GM04503 (cell line): ENCODE measurements at regions not wholly inside any gene's neighbourhood (a gene's known extent, or its start where the extent isn't known, plus 50 kb on each side); places are given as distances from the start of the nearest gene placed in this dataset.

ENCODE experiments used
- DNase-seq: peaks from one replicate; pipeline ENCODE4 v3.0.0-alpha.2; 2012; ENCODE audit warnings: low read depth

DNA sequence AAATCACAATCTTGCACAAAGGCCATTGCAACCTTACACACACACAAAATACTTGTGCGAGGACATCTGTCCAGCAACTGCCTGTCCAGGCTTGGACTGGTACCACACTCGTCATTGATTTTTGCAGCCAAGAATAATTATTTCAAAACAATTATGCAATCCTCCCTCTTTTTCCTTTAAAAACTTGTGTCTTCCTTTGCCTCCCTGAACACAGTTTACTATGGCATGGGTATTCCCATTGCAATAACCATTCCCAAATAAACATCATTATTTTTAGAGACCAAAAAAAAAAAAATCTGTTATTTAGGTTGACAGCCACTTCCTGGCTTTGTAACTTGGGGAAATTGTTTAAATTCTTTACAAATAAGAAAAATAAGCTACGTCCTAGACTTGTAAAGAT is 54.0 kb downstream of the C11orf91 start:
- DNase-seq = no peak

- DNase-seq = no peak
Measured at GRCh38 chr11:33646168-33646567, 54.5 kb downstream of the C11orf91 start.

DNA sequence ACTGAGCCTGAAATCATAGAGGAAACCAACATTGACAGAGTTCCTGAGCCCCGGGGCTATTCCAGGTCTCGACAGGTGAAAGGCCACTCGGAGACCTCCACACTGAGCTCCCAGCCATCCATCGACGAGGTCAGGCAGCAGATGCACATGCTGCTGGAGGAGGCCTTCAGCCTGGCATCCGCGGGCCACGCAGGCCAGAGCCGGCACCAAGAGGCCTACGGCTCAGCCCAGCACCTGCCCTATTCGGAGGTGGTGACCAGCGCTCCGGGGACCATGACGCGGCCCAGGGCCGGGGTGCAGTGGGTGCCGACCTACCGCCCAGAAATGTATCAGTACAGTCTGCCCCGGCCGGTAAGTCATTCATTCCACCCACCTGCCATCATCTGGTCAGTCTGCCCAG is 54.9 kb downstream of the C11orf91 start:
- no peak for DNase-seq

DNA sequence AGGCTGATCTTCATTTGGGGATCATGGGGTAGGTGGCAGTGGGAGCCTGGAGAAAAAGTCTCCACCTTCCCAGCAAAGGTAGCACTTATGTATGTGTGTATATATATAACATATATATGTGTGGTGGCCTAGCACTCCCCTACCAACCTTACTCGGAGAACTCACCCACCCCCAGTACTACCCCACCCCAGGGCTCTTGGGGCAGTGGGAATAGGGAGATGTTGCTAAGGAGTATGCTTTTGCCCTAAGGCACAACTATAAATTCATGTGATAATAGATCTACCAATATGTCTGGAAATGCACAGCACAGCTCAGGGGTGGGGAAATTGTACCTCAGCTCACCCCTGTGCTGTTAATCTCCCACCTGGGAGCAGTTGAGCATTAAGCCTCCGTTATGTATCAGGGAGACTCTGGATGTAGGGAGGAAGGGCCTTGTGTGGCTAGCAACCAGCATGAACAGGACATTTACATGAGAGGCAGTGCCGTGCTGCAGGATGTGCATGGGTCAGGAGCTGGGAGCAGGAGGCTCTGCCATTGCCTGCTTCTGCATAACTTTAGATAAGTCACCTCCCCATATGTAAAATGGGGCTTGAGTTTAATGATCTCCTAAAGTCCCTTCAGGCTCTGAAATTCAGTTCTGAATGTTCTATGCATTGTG is 57.3 kb downstream of the C11orf91 start:
- DNase-seq = no peak

DNA sequence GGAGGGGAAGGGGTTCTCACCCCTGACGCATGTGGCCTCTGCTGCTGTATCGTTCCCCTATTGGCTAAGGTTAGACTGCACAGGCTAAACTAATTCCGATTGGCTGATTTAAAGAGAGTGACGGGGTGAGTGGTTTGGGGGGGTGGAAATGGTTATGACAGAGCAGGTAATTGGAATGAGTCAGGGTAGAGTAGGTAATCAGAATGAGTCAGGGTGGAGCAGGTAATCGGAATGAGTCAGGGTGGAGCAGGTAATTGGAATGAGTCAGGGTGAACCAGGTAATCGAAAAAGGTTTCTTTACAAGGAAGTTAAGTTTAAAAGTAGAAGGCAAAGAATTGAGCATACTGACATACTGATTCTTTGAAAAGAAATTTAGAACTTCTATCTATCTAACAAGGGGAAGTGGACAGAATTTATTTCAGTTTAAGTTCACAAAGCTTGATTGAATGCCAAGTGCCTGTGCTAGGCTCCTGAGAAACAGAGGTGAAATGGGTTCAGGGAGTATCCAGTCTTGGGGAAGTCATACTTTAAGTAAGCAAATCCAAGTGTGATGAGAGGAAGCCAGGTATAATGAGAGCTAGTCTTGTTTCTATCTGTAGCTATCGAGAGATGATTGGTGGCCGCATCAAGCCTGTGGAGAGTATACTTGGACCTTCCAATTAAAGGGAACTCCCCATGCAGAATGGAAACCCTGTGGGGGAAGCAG is 58.0 kb downstream of the C11orf91 start:
- no peak for DNase-seq

DNA sequence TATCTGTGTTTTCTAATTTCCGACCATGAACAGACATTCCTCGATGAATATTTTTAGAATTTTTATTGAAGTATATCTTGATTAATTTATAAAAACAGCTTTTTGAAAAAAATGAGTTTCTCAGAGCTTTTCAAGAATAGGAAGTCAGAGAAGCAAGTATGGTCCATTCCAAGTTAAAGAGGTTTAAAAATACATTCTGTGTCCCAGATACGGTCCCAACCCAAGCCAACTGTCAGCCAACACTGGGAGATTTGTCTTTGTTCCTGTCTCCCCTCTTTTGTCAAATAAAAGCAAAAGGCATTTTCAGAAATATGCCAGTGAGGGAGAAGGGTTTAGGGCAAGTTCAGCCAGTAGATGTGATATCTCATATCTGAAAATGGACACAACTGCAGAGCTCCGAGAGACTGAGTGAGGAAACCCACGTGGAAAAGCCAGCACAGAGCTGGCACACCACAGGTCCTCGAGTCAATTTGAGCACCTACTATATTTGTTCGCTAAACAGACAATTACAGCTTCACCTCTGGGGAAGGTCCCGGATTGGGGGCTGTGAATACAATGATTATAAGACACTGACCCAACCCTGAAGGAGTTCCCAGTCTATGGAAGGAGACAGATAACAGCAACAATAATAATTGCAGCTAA is 59.8 kb downstream of the C11orf91 start:
- DNase-seq = no peak

DNA sequence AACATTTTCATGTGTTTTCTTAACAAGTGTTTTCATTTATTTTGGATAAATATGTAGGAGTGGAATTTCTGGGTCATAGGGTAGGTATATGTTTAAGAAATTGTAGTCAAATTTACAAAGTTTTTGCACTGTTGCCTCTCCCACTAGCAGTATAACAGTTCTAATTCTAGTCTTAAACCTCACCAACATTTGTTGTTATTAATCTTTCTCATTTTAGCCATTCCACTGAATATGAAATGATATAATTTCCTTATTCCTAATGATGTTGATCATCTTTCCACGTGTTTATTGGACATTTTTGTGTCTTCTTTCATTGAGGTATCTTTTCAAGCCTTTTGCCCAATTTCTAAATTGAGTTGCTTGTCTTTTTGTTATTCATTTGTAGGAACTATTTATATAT is 62.0 kb downstream of the C11orf91 start:
- no peak for DNase-seq

GRCh38 chr11:33636104-33636503 is 64.5 kb downstream of the C11orf91 start:
- peak; percentile 67 for DNase-seq

- no peak for DNase-seq
Measured at GRCh38 chr11:33635161-33635560, 65.5 kb downstream of the C11orf91 start.

DNA sequence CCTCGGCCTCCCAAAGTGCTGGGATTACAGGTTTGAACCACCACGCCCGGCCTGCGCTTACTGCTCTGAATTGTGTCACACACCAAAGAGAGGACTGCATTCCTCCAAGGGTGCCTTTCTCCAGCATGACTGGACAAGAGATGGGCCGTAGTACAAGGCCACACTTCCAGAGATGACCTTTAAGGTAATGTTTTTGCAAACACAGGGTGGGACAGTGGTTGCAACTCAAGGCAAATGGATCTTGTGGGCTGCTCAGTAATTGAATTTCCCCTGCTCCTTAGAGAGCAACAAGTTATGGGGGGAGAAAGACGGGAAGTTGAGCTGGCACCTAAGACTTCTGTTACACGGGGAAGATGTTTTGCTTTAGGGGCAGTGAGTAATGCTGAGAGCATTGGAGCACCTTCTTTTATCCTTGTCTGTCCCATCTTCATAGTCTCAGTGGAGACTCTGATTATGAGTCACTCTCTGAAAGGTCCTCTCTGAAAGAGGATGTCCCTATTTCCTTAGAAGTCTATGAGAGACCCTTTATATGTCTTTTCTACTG is 66.3 kb downstream of the C11orf91 start:
- no peak for DNase-seq

- DNase-seq = no peak
Measured at GRCh38 chr11:33633251-33634003, 67.2 kb downstream of the C11orf91 start.

DNA sequence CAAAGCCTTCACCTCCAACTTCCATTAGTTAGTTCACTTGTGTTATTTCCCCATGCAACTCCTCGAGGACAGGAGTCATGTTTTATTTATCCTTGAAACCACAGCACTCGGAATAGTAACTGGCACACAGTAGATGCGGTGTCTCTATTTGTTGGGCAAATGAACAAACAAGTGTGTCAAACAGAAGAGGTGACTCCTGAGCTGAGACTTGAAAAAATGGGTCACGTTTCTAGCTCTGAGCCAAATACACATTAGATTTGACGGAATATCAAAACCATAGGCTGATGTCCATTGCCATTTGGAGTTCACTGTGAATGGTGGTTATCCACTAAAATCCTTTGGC is 68.9 kb downstream of the C11orf91 start:
- no peak for DNase-seq

DNA sequence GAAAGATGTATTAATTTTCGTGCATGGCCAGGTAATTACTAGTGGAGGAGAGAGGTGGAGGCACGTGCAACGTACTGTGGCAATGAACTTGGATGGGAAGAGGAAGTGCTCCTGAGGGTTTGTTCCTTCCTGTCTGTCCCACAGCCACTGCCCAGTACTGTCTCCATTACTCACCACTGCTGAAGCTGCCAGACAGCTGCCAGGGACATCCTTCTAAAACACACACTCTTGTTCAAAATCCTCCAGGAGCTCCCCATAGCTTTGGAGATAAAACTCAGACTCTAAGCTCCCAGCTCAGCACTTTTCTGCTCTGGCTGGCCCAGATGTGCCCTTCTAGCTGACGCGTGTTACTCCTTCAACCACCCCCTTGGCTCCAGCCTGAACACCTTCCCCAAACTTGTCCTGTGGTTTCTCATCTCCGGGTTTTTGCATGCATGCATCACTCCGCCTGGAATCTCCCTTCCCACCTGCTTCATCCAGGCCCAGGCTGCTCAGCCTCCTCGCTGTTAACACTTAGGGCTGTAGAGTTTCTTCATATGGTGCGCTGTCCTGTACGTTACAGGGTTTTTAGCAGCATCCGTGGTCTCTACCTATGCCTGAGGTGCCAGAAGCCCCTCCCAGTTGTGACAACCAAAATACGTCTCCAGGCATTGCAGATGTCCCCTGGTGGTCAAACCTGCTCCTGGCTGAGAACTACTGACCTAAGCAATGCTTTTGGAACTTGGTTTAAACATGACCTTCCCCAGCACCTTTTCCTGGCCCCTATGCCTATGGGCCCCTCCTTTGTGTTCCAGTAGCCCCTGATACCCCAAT is 69.5 kb downstream of the C11orf91 start:
- DNase-seq = no peak

DNA sequence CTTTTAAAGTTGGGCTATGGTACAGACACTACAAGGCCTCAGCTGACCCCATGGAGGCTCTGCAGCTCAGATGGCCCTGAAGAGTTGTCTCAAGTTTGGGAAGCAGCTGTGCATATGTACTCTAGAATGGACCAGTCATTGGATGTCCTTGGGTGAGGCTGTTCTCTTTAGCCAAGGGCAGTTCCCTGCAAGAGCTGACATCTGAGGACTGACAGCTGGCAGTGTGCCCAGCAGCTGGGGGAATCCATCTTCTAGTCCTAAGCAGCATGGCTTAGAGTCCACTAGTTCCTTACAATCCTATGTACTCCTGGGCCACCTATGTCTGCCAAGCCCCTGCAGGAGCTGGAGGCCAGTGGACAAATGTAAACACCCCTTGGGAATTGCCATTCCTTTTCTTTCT is 76.5 kb downstream of the C11orf91 start:
- no peak for DNase-seq

DNA sequence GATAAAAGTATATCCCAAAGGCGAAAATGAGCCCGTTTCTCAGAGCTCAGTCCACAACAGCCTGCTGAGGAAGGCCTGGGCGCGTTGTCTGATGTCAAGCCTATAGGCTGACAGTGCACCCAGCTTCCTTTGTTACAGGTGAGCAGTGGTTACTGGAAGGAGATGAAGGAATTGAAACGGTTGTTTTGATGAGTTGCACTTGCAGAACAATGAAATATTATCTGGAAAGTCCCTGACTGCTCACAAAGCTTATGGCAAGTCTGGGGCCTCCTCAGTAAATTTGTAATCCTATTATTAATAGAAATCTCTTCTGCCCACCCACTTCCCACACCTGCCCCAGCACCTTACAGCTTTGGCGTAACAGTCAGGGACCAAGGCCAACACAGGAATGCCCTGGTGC is 77.8 kb downstream of the C11orf91 start:
- DNase-seq = no peak

- no peak for DNase-seq
Measured at GRCh38 chr11:33622186-33622585, 78.4 kb downstream of the C11orf91 start.

GRCh38 chr11:33620423-33621171 is 80.0 kb downstream of the C11orf91 start:
- DNase-seq = no peak

GRCh38 chr11:33618956-33619355 is 81.7 kb downstream of the C11orf91 start:
- no peak for DNase-seq

GRCh38 chr11:33618351-33618710 is 82.3 kb downstream of the C11orf91 start:
- no peak for DNase-seq

- no peak for DNase-seq
Measured at GRCh38 chr11:33617672-33618350, 82.8 kb downstream of the C11orf91 start.
